HEK293 (cell line): ENCODE measurements at regions not wholly inside any gene's neighbourhood (a gene's known extent, or its start where the extent isn't known, plus 50 kb on each side); places are given as distances from the start of the nearest gene placed in this dataset.

Source experiments
- CTCF ChIA-PET: fragments of 350-600 bp; formaldehyde crosslinking; extraction: SDS; loops from one replicate; lab custom pipeline; 2021; ENCODE audit warnings: antibody characterized with exemption; lab: Yijun Ruan, JAX
- POLR2A ChIA-PET: fragments of 300-600 bp; formaldehyde crosslinking; extraction: SDS; loops from one replicate; lab custom pipeline; 2020; ENCODE audit warnings: antibody characterized with exemption, inconsistent platforms; lab: Yijun Ruan, JAX
- H3K27ac ChIP-seq: fragments of 200-500 bp; sonication (Bioruptor generic); 2 replicates; pipeline ENCODE4 v1.5.1; 2014; ENCODE audit warnings: low read depth, low read length, control low read depth, inconsistent platforms; ENCODE audit errors: extremely low read depth
- H3K36me3 ChIP-seq, 2 experiments: fragments of 200-500 bp in 1 of 2; sonication (Bioruptor generic) in 1 of 2; 1 replicate in 1 of 2; 2 replicates in 1 of 2; pipeline ENCODE4 v1.5.1; 2014 to 2017; ENCODE audit warnings: inconsistent platforms in 2 of 2, low read length in 2 of 2; ENCODE audit not compliant: control insufficient read depth in 2 of 2, insufficient read depth in 1 of 2
- H3K4me1 ChIP-seq: fragments of 200-500 bp; sonication (Bioruptor generic); 2 replicates; pipeline ENCODE4 v1.5.1; 2014; ENCODE audit warnings: mild to moderate bottlenecking, low read length, inconsistent platforms; ENCODE audit not compliant: control insufficient read depth, insufficient read depth
- H3K4me3 ChIP-seq: 2 replicates; pipeline ENCODE4 v1.5.1; 2011; ENCODE audit warnings: low read depth, mild to moderate bottlenecking, control low read depth, low read length, moderate library complexity
- H3K9me3 ChIP-seq: fragments of 200-500 bp; sonication (Bioruptor generic); 2 replicates; pipeline ENCODE4 v1.5.1; 2014; ENCODE audit warnings: low read depth, low read length, inconsistent platforms; ENCODE audit not compliant: control insufficient read depth, insufficient read depth
- GFI1B ChIP-seq: fragments of 450-650 bp; formaldehyde crosslinking; IDR thresholded peaks from 2 replicates; pipeline ENCODE4 v1.5.1; 2016; ENCODE audit warnings: missing biosample characterization, missing genetic modification characterization
- HOXD13 ChIP-seq: sonication (generic); formaldehyde crosslinking; IDR thresholded peaks from 2 replicates; pipeline ENCODE4 v1.8.0; 2022; ENCODE audit warnings: missing genetic modification reagents, borderline replicate concordance
- IKZF3 ChIP-seq: fragments of 450-650 bp; IDR thresholded peaks from 2 replicates; pipeline ENCODE4 v1.5.0; 2018; ENCODE audit warnings: missing biosample characterization, mild to moderate bottlenecking, missing genetic modification characterization, moderate library complexity
- TRIM28 ChIP-seq: IDR thresholded peaks from 2 replicates; pipeline ENCODE4 v1.6.1; 2011; ENCODE audit warnings: low read length, control low read depth, borderline replicate concordance
- ZBTB20 ChIP-seq: fragments of 450-650 bp; formaldehyde crosslinking; IDR thresholded peaks from 2 replicates; pipeline ENCODE4 v1.5.1; 2016; ENCODE audit warnings: missing biosample characterization, missing genetic modification characterization
- ZBTB7A ChIP-seq: fragments of 450-650 bp; formaldehyde crosslinking; IDR thresholded peaks from 2 replicates; pipeline ENCODE4 v1.5.1; 2016; ENCODE audit warnings: low read depth, missing biosample characterization, missing genetic modification characterization
- ZFP41 ChIP-seq: fragments of 450-650 bp; formaldehyde crosslinking; IDR thresholded peaks from 2 replicates; pipeline ENCODE4 v1.5.1; 2016; ENCODE audit warnings: missing biosample characterization, missing genetic modification characterization, borderline replicate concordance
- ZNF132 ChIP-seq: fragments of 450-650 bp; formaldehyde crosslinking; IDR thresholded peaks from 2 replicates; pipeline ENCODE4 v1.5.1; 2017; ENCODE audit warnings: missing biosample characterization, missing genetic modification characterization, borderline replicate concordance
- ZNF157 ChIP-seq: fragments of 450-650 bp; formaldehyde crosslinking; IDR thresholded peaks from 2 replicates; pipeline ENCODE4 v1.5.1; 2016; ENCODE audit warnings: missing biosample characterization, missing genetic modification characterization
- ZNF174 ChIP-seq: fragments of 450-650 bp; formaldehyde crosslinking; IDR thresholded peaks from 2 replicates; pipeline ENCODE4 v1.5.0; 2017; ENCODE audit warnings: missing biosample characterization, mild to moderate bottlenecking, missing genetic modification characterization
- ZNF175 ChIP-seq: fragments of 450-650 bp; formaldehyde crosslinking; IDR thresholded peaks from 2 replicates; pipeline ENCODE4 v1.5.1; 2016; ENCODE audit warnings: missing biosample characterization, missing genetic modification characterization
- ZNF292 ChIP-seq: fragments of 450-650 bp; formaldehyde crosslinking; IDR thresholded peaks from 2 replicates; pipeline ENCODE4 v1.5.1; 2016; ENCODE audit warnings: low read depth, missing biosample characterization, missing genetic modification characterization, borderline replicate concordance
- ZNF561 ChIP-seq: fragments of 450-650 bp; IDR thresholded peaks from 2 replicates; pipeline ENCODE4 v1.5.1; 2018; ENCODE audit warnings: missing biosample characterization, missing genetic modification characterization, borderline replicate concordance
- ZNF580 ChIP-seq: fragments of 450-650 bp; formaldehyde crosslinking; IDR thresholded peaks from 2 replicates; pipeline ENCODE4 v1.5.1; 2016; ENCODE audit warnings: missing biosample characterization, missing genetic modification characterization
- ZNF623 ChIP-seq: fragments of 450-650 bp; formaldehyde crosslinking; IDR thresholded peaks from 2 replicates; pipeline ENCODE4 v1.5.1; 2016; ENCODE audit warnings: missing biosample characterization, missing genetic modification characterization
- ZNF624 ChIP-seq: fragments of 450-650 bp; formaldehyde crosslinking; IDR thresholded peaks from 2 replicates; pipeline ENCODE4 v1.5.1; 2017; ENCODE audit warnings: missing biosample characterization, missing genetic modification characterization
- ZNF660 ChIP-seq: fragments of 450-650 bp; IDR thresholded peaks from 2 replicates; pipeline ENCODE4 v1.5.1; 2018; ENCODE audit warnings: missing biosample characterization, mild to moderate bottlenecking, missing genetic modification characterization
- ZNF701 ChIP-seq: fragments of 450-650 bp; formaldehyde crosslinking; IDR thresholded peaks from 2 replicates; pipeline ENCODE4 v1.5.1; 2016; ENCODE audit warnings: missing biosample characterization, missing genetic modification characterization
- ZNF704 ChIP-seq: fragments of 450-650 bp; formaldehyde crosslinking; IDR thresholded peaks from 2 replicates; pipeline ENCODE4 v1.5.1; 2016; ENCODE audit warnings: missing biosample characterization, missing genetic modification characterization
- TF ChIP-seq, protein P1 (sequence below): fragments of 450-650 bp; formaldehyde crosslinking; IDR thresholded peaks from 2 replicates; pipeline ENCODE4 v1.5.1; 2016; ENCODE audit warnings: missing biosample characterization, missing genetic modification characterization
- TF ChIP-seq, protein P2 (sequence below): fragments of 450-650 bp; formaldehyde crosslinking; IDR thresholded peaks from 2 replicates; pipeline ENCODE4 v1.5.1; 2016; ENCODE audit warnings: missing biosample characterization, missing genetic modification characterization, low read depth
- TF ChIP-seq, protein P3 (sequence below): fragments of 450-650 bp; formaldehyde crosslinking; IDR thresholded peaks from 2 replicates; pipeline ENCODE4 v1.5.1; 2016; ENCODE audit warnings: missing biosample characterization, missing genetic modification characterization

GRCh38 chr14:45658226-45658916, 405.4 kb upstream of the MIS18BP1 start:
- ChIA-PET CTCF (no interaction called here), POLR2A (no interaction called here)
- TF ChIP-seq ZNF623 (tag by site-specific recombination) (no peak), ZNF660 (no peak), ZBTB20 (tag by site-specific recombination) (no peak), HOXD13 (CRISPR knock-in tag) (no peak), IKZF3 (tag by site-specific recombination) (no peak), ZFP41 (tag by site-specific recombination) (no peak), ZBTB7A (tag by site-specific recombination) (no peak), ZNF157 (no peak), ZNF132 (tag by site-specific recombination) (no peak), ZNF174 (tag by site-specific recombination) (no peak), ZNF701 (no peak), ZNF704 (no peak), ZNF580 (tag by site-specific recombination) (no peak), TRIM28 (no peak)
- TF ChIP-seq, protein P1, sequence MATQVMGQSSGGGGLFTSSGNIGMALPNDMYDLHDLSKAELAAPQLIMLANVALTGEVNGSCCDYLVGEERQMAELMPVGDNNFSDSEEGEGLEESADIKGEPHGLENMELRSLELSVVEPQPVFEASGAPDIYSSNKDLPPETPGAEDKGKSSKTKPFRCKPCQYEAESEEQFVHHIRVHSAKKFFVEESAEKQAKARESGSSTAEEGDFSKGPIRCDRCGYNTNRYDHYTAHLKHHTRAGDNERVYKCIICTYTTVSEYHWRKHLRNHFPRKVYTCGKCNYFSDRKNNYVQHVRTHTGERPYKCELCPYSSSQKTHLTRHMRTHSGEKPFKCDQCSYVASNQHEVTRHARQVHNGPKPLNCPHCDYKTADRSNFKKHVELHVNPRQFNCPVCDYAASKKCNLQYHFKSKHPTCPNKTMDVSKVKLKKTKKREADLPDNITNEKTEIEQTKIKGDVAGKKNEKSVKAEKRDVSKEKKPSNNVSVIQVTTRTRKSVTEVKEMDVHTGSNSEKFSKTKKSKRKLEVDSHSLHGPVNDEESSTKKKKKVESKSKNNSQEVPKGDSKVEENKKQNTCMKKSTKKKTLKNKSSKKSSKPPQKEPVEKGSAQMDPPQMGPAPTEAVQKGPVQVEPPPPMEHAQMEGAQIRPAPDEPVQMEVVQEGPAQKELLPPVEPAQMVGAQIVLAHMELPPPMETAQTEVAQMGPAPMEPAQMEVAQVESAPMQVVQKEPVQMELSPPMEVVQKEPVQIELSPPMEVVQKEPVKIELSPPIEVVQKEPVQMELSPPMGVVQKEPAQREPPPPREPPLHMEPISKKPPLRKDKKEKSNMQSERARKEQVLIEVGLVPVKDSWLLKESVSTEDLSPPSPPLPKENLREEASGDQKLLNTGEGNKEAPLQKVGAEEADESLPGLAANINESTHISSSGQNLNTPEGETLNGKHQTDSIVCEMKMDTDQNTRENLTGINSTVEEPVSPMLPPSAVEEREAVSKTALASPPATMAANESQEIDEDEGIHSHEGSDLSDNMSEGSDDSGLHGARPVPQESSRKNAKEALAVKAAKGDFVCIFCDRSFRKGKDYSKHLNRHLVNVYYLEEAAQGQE (tag by site-specific recombination) = no peak
- TF ChIP-seq, protein P2, sequence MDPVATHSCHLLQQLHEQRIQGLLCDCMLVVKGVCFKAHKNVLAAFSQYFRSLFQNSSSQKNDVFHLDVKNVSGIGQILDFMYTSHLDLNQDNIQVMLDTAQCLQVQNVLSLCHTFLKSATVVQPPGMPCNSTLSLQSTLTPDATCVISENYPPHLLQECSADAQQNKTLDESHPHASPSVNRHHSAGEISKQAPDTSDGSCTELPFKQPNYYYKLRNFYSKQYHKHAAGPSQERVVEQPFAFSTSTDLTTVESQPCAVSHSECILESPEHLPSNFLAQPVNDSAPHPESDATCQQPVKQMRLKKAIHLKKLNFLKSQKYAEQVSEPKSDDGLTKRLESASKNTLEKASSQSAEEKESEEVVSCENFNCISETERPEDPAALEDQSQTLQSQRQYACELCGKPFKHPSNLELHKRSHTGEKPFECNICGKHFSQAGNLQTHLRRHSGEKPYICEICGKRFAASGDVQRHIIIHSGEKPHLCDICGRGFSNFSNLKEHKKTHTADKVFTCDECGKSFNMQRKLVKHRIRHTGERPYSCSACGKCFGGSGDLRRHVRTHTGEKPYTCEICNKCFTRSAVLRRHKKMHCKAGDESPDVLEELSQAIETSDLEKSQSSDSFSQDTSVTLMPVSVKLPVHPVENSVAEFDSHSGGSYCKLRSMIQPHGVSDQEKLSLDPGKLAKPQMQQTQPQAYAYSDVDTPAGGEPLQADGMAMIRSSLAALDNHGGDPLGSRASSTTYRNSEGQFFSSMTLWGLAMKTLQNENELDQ = no peak

GRCh38 chr14:45651890-45652289, 398.9 kb upstream of the MIS18BP1 start:
- no peaks in the 10 kb centered on the region for H3K4me1 ChIP-seq
- ChIA-PET POLR2A (interaction anchor here (0.5 kb wide), 1 partner anchor 528 kb away, joined by 3 read pairs; no protein-coding TSS in a partner anchor), CTCF (interaction anchor here (0.7 kb wide), 1 partner anchor 1844 kb away, joined by 3 read pairs; no protein-coding TSS in a partner anchor)
- TF ChIP-seq, protein P3, sequence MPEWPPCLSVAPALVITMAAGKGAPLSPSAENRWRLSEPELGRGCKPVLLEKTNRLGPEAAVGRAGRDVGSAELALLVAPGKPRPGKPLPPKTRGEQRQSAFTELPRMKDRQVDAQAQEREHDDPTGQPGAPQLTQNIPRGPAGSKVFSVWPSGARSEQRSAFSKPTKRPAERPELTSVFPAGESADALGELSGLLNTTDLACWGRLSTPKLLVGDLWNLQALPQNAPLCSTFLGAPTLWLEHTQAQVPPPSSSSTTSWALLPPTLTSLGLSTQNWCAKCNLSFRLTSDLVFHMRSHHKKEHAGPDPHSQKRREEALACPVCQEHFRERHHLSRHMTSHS (tag by site-specific recombination) = no peak
- TF ChIP-seq GFI1B (tag by site-specific recombination) (no peak), ZNF292 (tag by site-specific recombination) (no peak), ZNF624 (tag by site-specific recombination) (no peak), ZNF561 (no peak), ZNF175 (no peak)
- H3K4me3 ChIP-seq = no peak overlapping the region
- H3K36me3 ChIP-seq = no peaks in the 10 kb centered on the region
- no peaks in the 10 kb centered on the region for H3K9me3 ChIP-seq
- no peak overlapping the region for H3K27ac ChIP-seq

More at GRCh38 chr14:45658226-45658916, 405.4 kb upstream of the MIS18BP1 start:
- Histone ChIP-seq H3K36me3 (no peaks in the 10 kb centered on the region), H3K4me3 (no peak overlapping the region), H3K4me1 (no peaks in the 10 kb centered on the region), H3K9me3 (no peaks in the 10 kb centered on the region), H3K27ac (no peak overlapping the region)
